Left lung (tissue), 4 donors: ENCODE measurements at regions not wholly inside any gene's neighbourhood (a gene's known extent, or its start where the extent isn't known, plus 50 kb on each side); places are given as distances from the start of the nearest gene placed in this dataset.

Source experiments
- ATAC-seq: fragments of 200-7000 bp; cut with Tn5 transposase; one replicate; pipeline ENCODE4 v1.9.1; 2020; ENCODE audit warnings: moderate library complexity
- DNase-seq, 4 donors: peaks; one replicate each; pipeline ENCODE4 v3.0.0-alpha.2; 2013 to 2020
- H3K27ac ChIP-seq, 2 donors: fragments of 200-600 bp; sonication (generic) in 1 of 2; one replicate each; pipeline versions ENCODE4 v1.5.0 to v1.8.0; 2020 to 2021
- H3K27me3 ChIP-seq, 2 donors: fragments of 200-600 bp; sonication (generic) in 1 of 2; one replicate each; pipeline versions ENCODE4 v1.5.0 to v1.8.0; 2020 to 2021
- H3K36me3 ChIP-seq, 2 donors: fragments of 200-600 bp; sonication (generic) in 1 of 2; one replicate each; pipeline versions ENCODE4 v1.5.0 to v1.8.0; 2020 to 2021
- H3K4me1 ChIP-seq, 2 donors: fragments of 200-600 bp; one replicate each; pipeline ENCODE4 v1.8.0; 2021
- H3K4me3 ChIP-seq, 2 donors: fragments of 200-600 bp; sonication (generic) in 1 of 2; one replicate each; pipeline versions ENCODE4 v1.5.0 to v1.8.0; 2020 to 2021; ENCODE audit warnings: mild to moderate bottlenecking in 1 of 2
- H3K9me3 ChIP-seq, 2 donors: fragments of 200-600 bp; sonication (generic) in 1 of 2; one replicate each; pipeline versions ENCODE4 v1.5.0 to v1.8.0; 2020 to 2021
- intact Hi-C, 2 donors: fragments of 100-400 bp; cut with DNase I; formaldehyde crosslinking; loops; one replicate each; pipeline versions ENCODE4 v1.11.2 to v1.14.2; 2022
- TF ChIP-seq, protein P1 (sequence below), 2 donors: fragments of 200-600 bp; sonication (generic) in 1 of 2; IDR thresholded peaks; one replicate each; pipeline versions ENCODE4 v1.5.0 to v1.8.0; 2021; ENCODE audit warnings: antibody characterized with exemption in 2 of 2
- donor health status: DM: no; HTN: yes; CAD: no.
- donor health status: DM: no; HTN: no; CAD: no.

DNA sequence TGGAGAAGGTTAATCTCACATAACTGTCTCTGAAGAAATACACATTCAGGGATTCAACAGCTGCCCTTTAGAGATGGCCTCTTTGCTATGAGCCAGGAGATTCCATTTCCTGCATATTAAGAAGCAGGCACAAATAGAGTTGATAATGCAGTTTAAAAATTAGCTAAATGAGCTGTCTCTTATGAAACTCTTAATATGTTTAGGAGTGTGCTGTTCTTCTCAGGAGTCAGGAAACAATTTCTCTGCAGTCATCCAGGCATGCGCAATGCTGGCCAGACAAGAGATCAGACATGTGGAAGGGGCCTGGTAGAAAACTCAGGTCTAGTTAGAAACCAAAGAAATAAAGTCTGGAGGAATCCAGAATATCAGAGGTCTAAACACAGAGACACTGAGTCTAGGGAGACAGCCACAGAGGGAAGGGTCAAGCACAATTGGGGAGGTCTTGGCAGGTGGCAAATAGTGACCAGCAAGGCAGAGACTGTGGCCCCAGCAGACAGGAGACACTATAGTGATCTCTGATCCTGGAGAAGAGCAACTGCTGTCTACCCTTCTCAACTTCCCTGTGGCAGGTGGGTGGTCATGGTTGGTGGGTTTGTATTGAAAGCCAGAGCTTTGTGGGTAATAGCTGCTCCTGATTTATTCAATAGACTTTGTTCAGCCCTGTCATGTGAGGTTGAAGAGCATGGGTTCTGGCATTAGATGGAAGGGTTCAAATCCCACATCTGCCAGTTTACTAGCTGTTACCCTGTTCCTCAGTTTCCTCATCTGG lies 185.8 kb upstream of the RMST start:
- TF ChIP-seq, protein P1, sequence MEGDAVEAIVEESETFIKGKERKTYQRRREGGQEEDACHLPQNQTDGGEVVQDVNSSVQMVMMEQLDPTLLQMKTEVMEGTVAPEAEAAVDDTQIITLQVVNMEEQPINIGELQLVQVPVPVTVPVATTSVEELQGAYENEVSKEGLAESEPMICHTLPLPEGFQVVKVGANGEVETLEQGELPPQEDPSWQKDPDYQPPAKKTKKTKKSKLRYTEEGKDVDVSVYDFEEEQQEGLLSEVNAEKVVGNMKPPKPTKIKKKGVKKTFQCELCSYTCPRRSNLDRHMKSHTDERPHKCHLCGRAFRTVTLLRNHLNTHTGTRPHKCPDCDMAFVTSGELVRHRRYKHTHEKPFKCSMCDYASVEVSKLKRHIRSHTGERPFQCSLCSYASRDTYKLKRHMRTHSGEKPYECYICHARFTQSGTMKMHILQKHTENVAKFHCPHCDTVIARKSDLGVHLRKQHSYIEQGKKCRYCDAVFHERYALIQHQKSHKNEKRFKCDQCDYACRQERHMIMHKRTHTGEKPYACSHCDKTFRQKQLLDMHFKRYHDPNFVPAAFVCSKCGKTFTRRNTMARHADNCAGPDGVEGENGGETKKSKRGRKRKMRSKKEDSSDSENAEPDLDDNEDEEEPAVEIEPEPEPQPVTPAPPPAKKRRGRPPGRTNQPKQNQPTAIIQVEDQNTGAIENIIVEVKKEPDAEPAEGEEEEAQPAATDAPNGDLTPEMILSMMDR (IDR thresholded peaks at IDR 0.05), result no peak
- intact Hi-C loops, result no loop called here
- ATAC-seq, result no peak
- no peak for DNase-seq
- Histone ChIP-seq H3K36me3 (no peaks in the 10 kb centered on the region), H3K27ac (no peak overlapping the region), H3K4me1 (no peaks in the 10 kb centered on the region), H3K9me3 (peaks cover 0 to 7% of the 10 kb centered on the region in 2 donors), H3K27me3 (peaks cover 0 to 12% of the 10 kb centered on the region in 2 donors), H3K4me3 (no peak overlapping the region)

DNA sequence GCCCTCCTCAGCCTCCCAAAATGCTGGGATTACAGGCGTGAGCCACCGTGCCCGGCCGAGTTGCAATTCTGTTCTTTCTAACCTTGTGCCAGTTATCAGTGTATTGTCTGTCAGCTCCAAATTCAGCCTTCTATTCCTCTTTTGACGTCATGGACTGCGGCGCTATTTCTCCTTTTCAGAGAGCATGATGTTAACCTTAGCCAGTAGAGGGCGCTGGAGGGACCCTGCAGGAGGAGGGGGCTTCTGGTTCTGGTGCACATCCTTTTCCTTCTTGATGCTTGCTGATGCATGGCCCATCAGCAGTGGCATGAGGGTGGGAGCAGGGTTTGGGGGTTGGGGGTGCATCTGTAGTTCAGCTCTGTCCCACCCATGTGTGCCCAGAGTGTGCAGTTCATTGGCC lies 179.3 kb upstream of the RMST start:
- intact Hi-C loops, result no loop called here
- no peaks in the 10 kb centered on the region for H3K9me3 ChIP-seq
- no peak for DNase-seq

DNA sequence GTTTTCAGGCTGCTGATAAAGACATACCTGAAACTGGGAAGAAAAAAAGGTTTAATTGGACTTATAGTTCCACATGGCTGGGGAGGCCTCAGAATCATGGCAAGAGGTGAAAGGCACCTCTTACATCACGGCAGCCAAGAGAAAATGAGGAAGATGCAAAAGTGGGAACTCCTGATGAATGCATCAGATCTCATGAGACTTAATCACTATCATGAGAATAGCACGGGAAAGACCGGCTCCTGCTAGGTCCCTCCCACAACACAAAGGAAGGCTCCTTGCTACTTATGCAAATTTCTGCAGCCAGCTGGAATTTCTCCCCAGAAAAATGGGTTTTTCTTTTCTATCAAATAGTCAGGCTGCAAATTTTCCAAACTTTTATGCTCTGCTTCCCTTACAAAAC lies 174.1 kb upstream of the RMST start:
- intact Hi-C loops, result no loop called here
- H3K9me3 ChIP-seq, result no peaks in the 10 kb centered on the region
- H3K4me1 ChIP-seq, result no peaks in the 10 kb centered on the region
- ATAC-seq, result no peak
- H3K36me3 ChIP-seq, result no peaks in the 10 kb centered on the region
- H3K27ac ChIP-seq, result no peak overlapping the region
- no peaks in the 10 kb centered on the region for H3K27me3 ChIP-seq
- no peak for DNase-seq
- TF ChIP-seq, protein P1 (IDR thresholded peaks at IDR 0.05), result no peak
- H3K4me3 ChIP-seq, result no peak overlapping the region

More for the DNA sequence above, 179.3 kb upstream of the RMST start:
- no peak for ATAC-seq
- no peak overlapping the region for H3K4me3 ChIP-seq
- H3K4me1 ChIP-seq, result no peaks in the 10 kb centered on the region
- H3K27me3 ChIP-seq, result no peaks in the 10 kb centered on the region
- TF ChIP-seq, protein P1 (IDR thresholded peaks at IDR 0.05), result no peak
- H3K36me3 ChIP-seq, result no peaks in the 10 kb centered on the region
- H3K27ac ChIP-seq, result no peak overlapping the region

DNA sequence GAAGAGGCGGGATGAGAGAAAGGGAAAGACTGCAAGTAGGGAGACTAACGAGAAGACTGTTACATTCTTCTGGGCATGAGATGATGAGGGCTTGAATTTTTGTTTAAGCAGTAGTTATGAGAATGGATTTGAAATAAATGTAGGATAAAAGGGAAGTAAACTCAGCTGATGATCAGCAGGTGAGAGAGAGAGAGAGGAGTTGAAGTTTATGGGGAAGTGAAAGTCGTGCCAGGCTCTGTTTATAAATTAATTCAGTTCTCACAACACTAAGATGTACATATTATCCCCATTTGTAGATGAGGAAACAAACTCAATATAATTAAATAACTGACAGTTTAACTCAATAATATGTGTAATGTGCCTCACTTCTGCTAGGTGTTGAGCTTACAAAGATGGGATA lies 170.0 kb upstream of the RMST start:
- H3K9me3 ChIP-seq, result peaks cover 0 to 19% of the 10 kb centered on the region in 2 donors
- H3K4me1 ChIP-seq, result no peaks in the 10 kb centered on the region
- ATAC-seq (no peak), DNase-seq (no peak)
- H3K27ac ChIP-seq, result no peak overlapping the region
- no peaks in the 10 kb centered on the region for H3K36me3 ChIP-seq
- no peak overlapping the region for H3K4me3 ChIP-seq
- H3K27me3 ChIP-seq, result no peaks in the 10 kb centered on the region
- intact Hi-C loops, result no loop called here
- TF ChIP-seq, protein P1 (IDR thresholded peaks at IDR 0.05), result no peak

DNA sequence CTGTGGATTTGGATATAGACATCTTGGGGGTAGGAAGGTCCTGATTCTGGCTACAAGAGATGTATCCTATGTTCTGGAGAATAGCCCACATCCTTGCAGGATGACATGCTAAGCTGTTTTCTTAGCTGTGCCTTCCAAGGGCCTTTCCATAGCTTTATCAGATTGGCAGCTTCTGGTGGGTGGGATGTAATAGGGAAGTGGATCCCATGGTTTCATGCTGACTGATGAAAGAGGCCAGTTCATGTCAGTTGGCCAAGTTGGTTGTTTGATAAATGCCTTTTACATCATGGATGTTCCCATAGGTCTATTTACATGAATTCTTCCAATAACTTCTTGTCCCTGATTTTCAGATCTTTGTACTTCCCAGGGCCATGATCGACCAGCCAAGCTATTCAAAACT lies 169.1 kb upstream of the RMST start:
- Histone ChIP-seq H3K9me3 (peaks cover 0 to 19% of the 10 kb centered on the region in 2 donors), H3K27ac (no peak overlapping the region), H3K27me3 (no peaks in the 10 kb centered on the region), H3K36me3 (no peaks in the 10 kb centered on the region), H3K4me3 (no peak overlapping the region), H3K4me1 (no peaks in the 10 kb centered on the region)
- no peak for DNase-seq
- TF ChIP-seq, protein P1 (IDR thresholded peaks at IDR 0.05), result no peak
- intact Hi-C loops, result no loop called here
- no peak for ATAC-seq
